ENCODE measurements at regions not wholly inside any gene's neighbourhood (a gene's known extent, or its start where the extent isn't known, plus 50 kb on each side); places are given as distances from the start of the nearest gene placed in this dataset.

GRCh38 chr5:26181582-26181981, 856.8 kb downstream of the CDH9 start:
- no peak for TF ChIP-seq CTCF (IDR thresholded peaks at IDR 0.05; ENCODE audit: low read depth, low read length, poor library complexity, severe bottlenecking)
- no peak for TF ChIP-seq EZH2phosphoT487 (IDR thresholded peaks at IDR 0.05; ENCODE audit: borderline replicate concordance, low read length)

Measured in DOHH2 (cell line).